A673 (cell line): ENCODE measurements at regions not wholly inside any gene's neighbourhood (a gene's known extent, or its start where the extent isn't known, plus 50 kb on each side); places are given as distances from the start of the nearest gene placed in this dataset.

Experiments
- EZH2 ChIP-seq: fragments of 200-600 bp; sonication (generic); IDR thresholded peaks from 2 replicates; pipeline ENCODE4 v1.6.1; 2017; ENCODE audit warnings: borderline replicate concordance, low read depth, mild to moderate bottlenecking, mixed read lengths, antibody characterized with exemption, low read length; ENCODE audit not compliant: poor library complexity, severe bottlenecking
- TF ChIP-seq, protein P1 (sequence below): fragments of 300-800, 200-600 bp; sonication (generic); conservative IDR thresholded peaks from 2 replicates; pipeline ENCODE4 v1.5.1; 2017; ENCODE audit warnings: low read depth, mild to moderate bottlenecking, antibody characterized with exemption, low read length, moderate library complexity, mixed read lengths

DNA sequence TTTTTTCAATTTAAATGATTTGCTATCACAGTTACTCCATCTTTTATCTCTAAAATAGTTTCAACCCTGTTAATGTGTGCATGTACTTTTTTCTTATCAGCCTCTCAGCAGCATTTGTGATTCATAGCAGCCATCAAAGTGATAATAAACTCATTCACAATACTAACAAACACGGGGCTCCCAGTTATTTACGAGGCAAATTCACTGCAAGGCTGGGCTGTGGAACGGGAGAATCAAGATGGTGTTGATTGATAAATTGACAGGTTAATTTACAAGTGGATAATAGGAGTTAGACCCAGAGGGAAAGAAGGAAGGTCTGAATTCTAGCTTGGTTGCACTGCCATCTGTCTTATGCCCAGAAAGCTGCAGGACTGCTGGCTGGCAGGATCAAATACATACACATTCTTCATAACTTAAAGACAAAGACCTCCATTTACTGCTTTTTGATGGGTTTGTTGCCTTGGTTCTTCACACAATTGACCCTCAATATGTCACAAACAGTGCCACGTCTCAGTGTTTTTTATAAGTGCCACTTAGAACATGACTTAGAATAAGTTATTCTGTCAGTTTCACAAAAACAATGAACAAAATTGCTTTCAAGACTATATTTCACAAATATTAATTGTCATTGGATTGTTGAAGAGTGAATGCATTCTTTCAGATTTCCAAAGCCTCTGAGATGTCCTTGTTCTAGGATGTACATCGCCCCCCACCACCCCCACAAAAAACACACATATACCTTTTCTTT, 562.8 kb downstream of the NR2F2 start:
- TF ChIP-seq, protein P1, sequence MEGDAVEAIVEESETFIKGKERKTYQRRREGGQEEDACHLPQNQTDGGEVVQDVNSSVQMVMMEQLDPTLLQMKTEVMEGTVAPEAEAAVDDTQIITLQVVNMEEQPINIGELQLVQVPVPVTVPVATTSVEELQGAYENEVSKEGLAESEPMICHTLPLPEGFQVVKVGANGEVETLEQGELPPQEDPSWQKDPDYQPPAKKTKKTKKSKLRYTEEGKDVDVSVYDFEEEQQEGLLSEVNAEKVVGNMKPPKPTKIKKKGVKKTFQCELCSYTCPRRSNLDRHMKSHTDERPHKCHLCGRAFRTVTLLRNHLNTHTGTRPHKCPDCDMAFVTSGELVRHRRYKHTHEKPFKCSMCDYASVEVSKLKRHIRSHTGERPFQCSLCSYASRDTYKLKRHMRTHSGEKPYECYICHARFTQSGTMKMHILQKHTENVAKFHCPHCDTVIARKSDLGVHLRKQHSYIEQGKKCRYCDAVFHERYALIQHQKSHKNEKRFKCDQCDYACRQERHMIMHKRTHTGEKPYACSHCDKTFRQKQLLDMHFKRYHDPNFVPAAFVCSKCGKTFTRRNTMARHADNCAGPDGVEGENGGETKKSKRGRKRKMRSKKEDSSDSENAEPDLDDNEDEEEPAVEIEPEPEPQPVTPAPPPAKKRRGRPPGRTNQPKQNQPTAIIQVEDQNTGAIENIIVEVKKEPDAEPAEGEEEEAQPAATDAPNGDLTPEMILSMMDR: peak; percentile 91
- no peak for TF ChIP-seq EZH2
